Type B pancreatic cell (in vitro differentiated cells): ENCODE measurements at regions not wholly inside any gene's neighbourhood (a gene's known extent, or its start where the extent isn't known, plus 50 kb on each side); places are given as distances from the start of the nearest gene placed in this dataset.

Source experiments
- DNase-seq: peaks from one replicate; pipeline ENCODE4 v3.0.0; 2021; ENCODE audit warnings: mixed read lengths; ENCODE audit not compliant: unreplicated experiment; ENCODE audit errors: extremely low spot score
- H3K27ac Mint-ChIP-seq: 2 replicates; pipeline ENCODE4 v1.8.0; 2021; ENCODE audit warnings: mild to moderate bottlenecking, mixed read lengths
- H3K27me3 Mint-ChIP-seq: 2 replicates; pipeline ENCODE4 v1.8.0; 2021; ENCODE audit warnings: mixed read lengths
- H3K36me3 Mint-ChIP-seq: 2 replicates; pipeline ENCODE4 v1.8.0; 2021; ENCODE audit warnings: mixed read lengths
- H3K4me1 Mint-ChIP-seq: one replicate; pipeline ENCODE4 v1.8.0; 2021; ENCODE audit warnings: mixed read lengths; ENCODE audit not compliant: unreplicated experiment
- H3K4me3 Mint-ChIP-seq: 2 replicates; pipeline ENCODE4 v1.8.0; 2021; ENCODE audit warnings: mild to moderate bottlenecking, mixed read lengths
- H3K9me3 Mint-ChIP-seq: 2 replicates; pipeline ENCODE4 v1.8.0; 2021; ENCODE audit warnings: mixed read lengths
- CTCF ChIP-seq: fragments of 200-600 bp; sonication (generic); conservative IDR thresholded peaks from 2 replicates; pipeline ENCODE4 v1.5.0; 2021; ENCODE audit warnings: antibody characterized with exemption, mild to moderate bottlenecking

GRCh38 chr18:42181474-42181873 is 226.4 kb downstream of the PIK3C3 start:
- Mint-ChIP-seq H3K9me3 (no peaks in the 10 kb centered on the region), H3K27me3 (no peaks in the 10 kb centered on the region), H3K36me3 (peaks cover 5% of the 10 kb centered on the region), H3K4me1 (no peaks in the 10 kb centered on the region), H3K27ac (no peak overlapping the region), H3K4me3 (no peak overlapping the region)
- no peak for TF ChIP-seq CTCF
- no peak for DNase-seq

GRCh38 chr18:42182728-42183700 is 228.0 kb downstream of the PIK3C3 start:
- no peaks in the 10 kb centered on the region for H3K27me3 Mint-ChIP-seq
- no peak for TF ChIP-seq CTCF

GRCh38 chr18:42183746-42184145 is 228.7 kb downstream of the PIK3C3 start:
- no peak overlapping the region for H3K4me3 Mint-ChIP-seq
- no peaks in the 10 kb centered on the region for H3K9me3 Mint-ChIP-seq
- no peak overlapping the region for H3K27ac Mint-ChIP-seq
- no peaks in the 10 kb centered on the region for H3K27me3 Mint-ChIP-seq
- no peak for TF ChIP-seq CTCF
- peaks cover 5% of the 10 kb centered on the region for H3K36me3 Mint-ChIP-seq
- peaks cover 5% of the 10 kb centered on the region for H3K4me1 Mint-ChIP-seq
- DNase-seq: no peak

More at GRCh38 chr18:42182728-42183700, 228.0 kb downstream of the PIK3C3 start:
- no peak for DNase-seq
- Mint-ChIP-seq H3K36me3 (peaks cover 5% of the 10 kb centered on the region), H3K27ac (no peak overlapping the region), H3K4me3 (no peak overlapping the region), H3K4me1 (peaks cover 5% of the 10 kb centered on the region), H3K9me3 (no peaks in the 10 kb centered on the region)

GRCh38 chr18:42184685-42185477 is 229.8 kb downstream of the PIK3C3 start:
- no peak for TF ChIP-seq CTCF
- H3K36me3 Mint-ChIP-seq: peaks cover 13% of the 10 kb centered on the region
- H3K27me3 Mint-ChIP-seq: no peaks in the 10 kb centered on the region
- H3K4me3 Mint-ChIP-seq: no peak overlapping the region
- no peak for DNase-seq
- H3K27ac Mint-ChIP-seq: no peak overlapping the region
- H3K4me1 Mint-ChIP-seq: peaks cover 5% of the 10 kb centered on the region
- H3K9me3 Mint-ChIP-seq: peaks cover 7% of the 10 kb centered on the region

GRCh38 chr18:42185486-42185885 is 230.5 kb downstream of the PIK3C3 start:
- no peak overlapping the region for H3K27ac Mint-ChIP-seq
- H3K4me3 Mint-ChIP-seq: no peak overlapping the region
- no peak for TF ChIP-seq CTCF
- peaks cover 13% of the 10 kb centered on the region for H3K36me3 Mint-ChIP-seq
- peaks cover 5% of the 10 kb centered on the region for H3K4me1 Mint-ChIP-seq
- no peak for DNase-seq
- peaks cover 7% of the 10 kb centered on the region for H3K9me3 Mint-ChIP-seq
- no peaks in the 10 kb centered on the region for H3K27me3 Mint-ChIP-seq
